K562 (cell line): ENCODE measurements at regions not wholly inside any gene's neighbourhood (a gene's known extent, or its start where the extent isn't known, plus 50 kb on each side); places are given as distances from the start of the nearest gene placed in this dataset.

Experiments used
- ATAC-seq: fragments of 200-7000 bp; cut with Tn5 transposase; 3 replicates; pipeline ENCODE4 v1.9.1; 2020; ENCODE audit warnings: moderate library complexity
- BruUV-seq: library from RNA; stranded (reverse); fragments of 400-500 nt; replicated peaks from 2 replicates; lab custom pipeline; 2021; lab: Mats Ljungman, UMichigan
- CTCF ChIA-PET: fragments of 300-600 bp; formaldehyde crosslinking; extraction: SDS; loops from one replicate; lab custom pipeline; 2021; ENCODE audit warnings: low intra/inter-chr PET ratio; lab: Yijun Ruan, JAX
- POLR2A ChIA-PET: fragments of 300-600, 350-650 bp; sonication (Branson Sonifier 250); formaldehyde crosslinking; extraction: SDS; loops from one replicate; lab custom pipeline; 2021; ENCODE audit warnings: antibody characterized with exemption, inconsistent platforms; lab: Yijun Ruan, JAX
- DNase-seq, 4 experiments: peaks; one replicate each; pipeline versions ENCODE4 v3.0.0 to v3.0.0-alpha.2; 2011 to 2018; ENCODE audit warnings: low spot score in 3 of 4, mixed read lengths in 3 of 4; ENCODE audit errors: extremely low read depth in 1 of 4
- FAIRE-seq: peaks from 2 replicates; lab custom pipeline; 2011; peaks lifted over from hg19 to GRCh38; lab: Jason Lieb, UNC
- H2AFZ ChIP-seq: 2 replicates; pipeline ENCODE4 v1.6.0; 2011; ENCODE audit warnings: low read depth, low read length, control low read depth, inconsistent platforms
- H3K27ac ChIP-seq: fragments of 200-600 bp; 3 replicates; pipeline ENCODE4 v1.8.0; 2011; ENCODE audit warnings: low read depth, mild to moderate bottlenecking, control low read depth, inconsistent platforms, low read length, moderate library complexity, mixed read lengths; ENCODE audit errors: extremely low read depth
- H3K27me3 ChIP-seq, 2 experiments: fragments of 300-600 bp in 1 of 2; 2 replicates in 1 of 2; 3 replicates in 1 of 2; pipeline versions ENCODE4 v1.6.0 to v1.8.0; 2011; ENCODE audit warnings: inconsistent platforms in 2 of 2, low read length in 2 of 2, mild to moderate bottlenecking in 1 of 2, mixed read lengths in 1 of 2, moderate library complexity in 1 of 2; ENCODE audit not compliant: control insufficient read depth in 2 of 2, insufficient read depth in 2 of 2
- H3K36me3 ChIP-seq: fragments of 300-600 bp; 3 replicates; pipeline ENCODE4 v1.8.0; 2011; ENCODE audit warnings: mild to moderate bottlenecking, low read length, inconsistent platforms; ENCODE audit not compliant: control insufficient read depth, insufficient read depth
- H3K4me1 ChIP-seq, 2 experiments: fragments of 200-600 bp in 1 of 2; replicated peaks in 1 of 2; 2 replicates in 1 of 2; 3 replicates in 1 of 2; pipeline versions ENCODE4 v1.5.1 to v1.8.0; 2011; ENCODE audit warnings: inconsistent platforms in 2 of 2, low read length in 2 of 2, mild to moderate bottlenecking in 1 of 2, mixed read lengths in 1 of 2, moderate library complexity in 1 of 2; ENCODE audit not compliant: control insufficient read depth in 2 of 2, insufficient read depth in 2 of 2
- H3K4me2 ChIP-seq: 2 replicates; pipeline ENCODE4 v1.6.1; 2011; ENCODE audit warnings: low read length, control low read depth, inconsistent platforms, mixed read lengths; ENCODE audit not compliant: insufficient read depth
- H3K4me3 ChIP-seq: fragments of 200-600 bp; sonication (generic), shearing (Covaris generic); 2 replicates; pipeline ENCODE4 v1.5.1; 2016; ENCODE audit warnings: control low read depth, inconsistent platforms
- H3K79me2 ChIP-seq: fragments of 200-600 bp; 3 replicates; pipeline ENCODE4 v1.8.0; 2011; ENCODE audit warnings: low read length, inconsistent platforms; ENCODE audit not compliant: control insufficient read depth, insufficient read depth
- H3K9ac ChIP-seq, 2 experiments: 2 replicates each; pipeline versions ENCODE4 v1.6.0 to v1.6.1; 2011; ENCODE audit warnings: low read depth in 2 of 2, low read length in 2 of 2, control low read depth in 1 of 2, inconsistent platforms in 1 of 2, mild to moderate bottlenecking in 1 of 2, mixed read lengths in 1 of 2; ENCODE audit not compliant: insufficient read depth in 1 of 2
- H3K9me1 ChIP-seq: one replicate; pipeline ENCODE4 v1.6.0; 2011; ENCODE audit warnings: inconsistent platforms, mild to moderate bottlenecking, low read length, moderate library complexity; ENCODE audit not compliant: control insufficient read depth, insufficient read depth
- H3K9me3 ChIP-seq: replicated peaks from 2 replicates; pipeline ENCODE4 v1.5.1; 2011; ENCODE audit warnings: low read depth, low read length, inconsistent platforms; ENCODE audit not compliant: control insufficient read depth, insufficient read depth
- H4K20me1 ChIP-seq: replicated peaks from 2 replicates; pipeline ENCODE4 v1.6.1; 2011; ENCODE audit warnings: low read length, inconsistent platforms, mixed read lengths; ENCODE audit not compliant: control insufficient read depth, insufficient read depth
- ILF3 ChIP-seq: fragments of 450-650 bp; IDR thresholded peaks from 2 replicates; pipeline ENCODE4 v1.6.1; 2018; ENCODE audit warnings: antibody characterized with exemption, mild to moderate bottlenecking, moderate library complexity, borderline replicate concordance
- SMC3 ChIP-seq: conservative IDR thresholded peaks from 2 replicates; pipeline ENCODE4 v1.6.1; 2011; ENCODE audit warnings: low read depth, low read length, improper control_type of control experiment; ENCODE audit not compliant: insufficient read depth
- ZNF134 ChIP-seq: fragments of 250-450 bp; sonication (Bioruptor Pico); conservative IDR thresholded peaks from 2 replicates; pipeline ENCODE4 v1.4.0; 2020
- WGBS: fragments of 100-300 bp; shearing (Covaris generic); methylation state at CpG from one replicate; pipeline ENCODE4 v1.1.6; 2016; ENCODE audit warnings: low coverage, mixed read lengths; ENCODE audit not compliant: insufficient coverage; ENCODE audit errors: missing lambda C conversion rate; 5-methylcytosine and 5-hydroxymethylcytosine counted together
- in situ Hi-C: fragments of 300-500 bp; cut with MboI; formaldehyde crosslinking; loops from 4 replicates; pipeline ENCODE4 v1.15.0; 2018; ENCODE audit warnings: inconsistent platforms, mixed read lengths
- intact Hi-C: fragments of 100-400 bp; cut with micrococcal nuclease; formaldehyde crosslinking; loops from 2 replicates; pipeline ENCODE4 v1.14.2; 2022
- TF ChIP-seq, protein P1 (sequence below): sonication (generic); formaldehyde crosslinking; IDR thresholded peaks from 2 replicates; pipeline ENCODE4 v1.4.0; 2020; ENCODE audit warnings: mild to moderate bottlenecking, missing genetic modification reagents

DNA sequence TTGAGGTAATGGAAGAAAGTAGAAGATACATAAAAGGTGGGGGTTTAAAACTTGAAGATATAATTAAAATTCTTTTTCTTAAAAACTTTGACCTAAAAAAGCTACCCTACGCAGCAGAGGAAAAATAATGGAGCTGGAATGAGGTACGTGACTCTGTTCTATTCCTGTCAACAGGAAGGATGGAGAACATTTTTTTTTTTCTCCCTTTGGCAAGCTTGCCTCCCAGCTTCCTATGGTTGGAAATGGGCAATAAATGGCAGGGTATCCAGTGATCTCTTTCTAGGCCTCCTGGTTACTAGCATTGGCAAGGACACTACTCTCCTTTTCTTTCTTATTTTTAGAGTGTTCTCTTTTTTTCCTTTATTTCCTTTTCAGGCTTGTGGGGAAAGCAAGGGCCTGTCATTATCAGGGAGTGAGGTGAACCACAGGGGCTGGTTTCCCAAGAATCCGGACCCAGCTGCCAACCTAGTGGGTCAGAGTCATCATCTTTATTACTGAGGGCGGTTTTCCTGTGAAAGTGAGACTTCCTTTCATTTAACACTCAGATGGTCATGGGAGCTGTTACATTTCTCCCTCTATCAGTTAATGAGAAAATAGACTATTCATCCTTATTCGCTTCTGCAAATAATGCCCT, 224.6 kb downstream of the SPRY1 start:
- Histone ChIP-seq H3K4me2 (no peak overlapping the region), H3K9me3 (no peaks in the 10 kb centered on the region), H3K27ac (no peak overlapping the region), H3K9me1 (no peaks in the 10 kb centered on the region), H2AFZ (no peak overlapping the region), H3K27me3 (peaks cover 0 to 8% of the 10 kb centered on the region in 2 experiments; a peak in 1 of 5 replicates), H3K9ac (no peak overlapping the region), H3K4me3 (no peak overlapping the region), H3K36me3 (no peaks in the 10 kb centered on the region), H3K79me2 (no peaks in the 10 kb centered on the region), H3K4me1 (no peaks in the 10 kb centered on the region), H4K20me1 (no peaks in the 10 kb centered on the region)
- no peak for TF ChIP-seq SMC3
- TF ChIP-seq ZNF134 (CRISPR knock-in tag): no peak
- TF ChIP-seq, protein P1, sequence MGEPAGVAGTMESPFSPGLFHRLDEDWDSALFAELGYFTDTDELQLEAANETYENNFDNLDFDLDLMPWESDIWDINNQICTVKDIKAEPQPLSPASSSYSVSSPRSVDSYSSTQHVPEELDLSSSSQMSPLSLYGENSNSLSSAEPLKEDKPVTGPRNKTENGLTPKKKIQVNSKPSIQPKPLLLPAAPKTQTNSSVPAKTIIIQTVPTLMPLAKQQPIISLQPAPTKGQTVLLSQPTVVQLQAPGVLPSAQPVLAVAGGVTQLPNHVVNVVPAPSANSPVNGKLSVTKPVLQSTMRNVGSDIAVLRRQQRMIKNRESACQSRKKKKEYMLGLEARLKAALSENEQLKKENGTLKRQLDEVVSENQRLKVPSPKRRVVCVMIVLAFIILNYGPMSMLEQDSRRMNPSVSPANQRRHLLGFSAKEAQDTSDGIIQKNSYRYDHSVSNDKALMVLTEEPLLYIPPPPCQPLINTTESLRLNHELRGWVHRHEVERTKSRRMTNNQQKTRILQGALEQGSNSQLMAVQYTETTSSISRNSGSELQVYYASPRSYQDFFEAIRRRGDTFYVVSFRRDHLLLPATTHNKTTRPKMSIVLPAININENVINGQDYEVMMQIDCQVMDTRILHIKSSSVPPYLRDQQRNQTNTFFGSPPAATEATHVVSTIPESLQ: no peak
- TF ChIP-seq ILF3: no peak
- ATAC-seq (no peak), DNase-seq (no peak), FAIRE-seq (no peak)
- no TSS peak for BruUV-seq
- WGBS: 7% methylated on average over 5 of the region's 5 CpGs
- ChIA-PET CTCF (no interaction called here), POLR2A (interaction anchor here (0.9 to 1.7 kb wide), 2 partner anchors 9 to 29 kb away, joined by 3 to 5 read pairs; no protein-coding TSS in a partner anchor)
- intact Hi-C loops: no loop called here
- in situ Hi-C loops: no loop called here
